Endothelial cell of umbilical vein (primary cell): ENCODE measurements at regions not wholly inside any gene's neighbourhood (a gene's known extent, or its start where the extent isn't known, plus 50 kb on each side); places are given as distances from the start of the nearest gene placed in this dataset.

Source experiments
- BruUV-seq: library from RNA; stranded (reverse); fragments of 400-500 nt; replicated peaks from 2 replicates; lab custom pipeline; 2021; lab: Mats Ljungman, UMichigan
- CTCF ChIA-PET: fragments of 300-600, 350-600 bp; sonication (Branson Sonifier 250); formaldehyde crosslinking; loops from one replicate; lab custom pipeline; 2021; ENCODE audit warnings: antibody characterized with exemption, inconsistent platforms; lab: Charles Lee
- POLR2A ChIA-PET: fragments of 300-600, 350-600 bp; sonication (Branson Sonifier 250); formaldehyde crosslinking; loops from one replicate; lab custom pipeline; 2021; ENCODE audit warnings: antibody characterized with exemption, inconsistent platforms; lab: Charles Lee
- DNase-seq: peaks from one replicate; pipeline ENCODE4 v3.0.0-alpha.2; 2011; ENCODE audit warnings: low read depth, low spot score
- FAIRE-seq: peaks from 2 replicates; lab custom pipeline; 2011; peaks lifted over from hg19 to GRCh38; lab: Jason Lieb, UNC
- H2AFZ ChIP-seq: 2 replicates; pipeline ENCODE4 v1.6.0; 2012; ENCODE audit warnings: low read depth, low read length, control low read depth, inconsistent platforms
- H3K27ac ChIP-seq: 2 replicates; pipeline ENCODE4 v1.5.1; 2011; ENCODE audit warnings: low read depth, mild to moderate bottlenecking, control low read depth, low read length, moderate library complexity; ENCODE audit not compliant: insufficient read depth
- H3K27me3 ChIP-seq, 2 experiments: 2 replicates each; pipeline versions ENCODE4 v1.6.0 to v1.6.1; 2011; ENCODE audit warnings: low read length in 2 of 2, mixed read lengths in 1 of 2; ENCODE audit not compliant: control insufficient read depth in 2 of 2, insufficient read depth in 2 of 2
- H3K36me3 ChIP-seq, 2 experiments: 2 replicates in 1 of 2; 3 replicates in 1 of 2; pipeline ENCODE4 v1.5.1; 2011; ENCODE audit warnings: low read length in 2 of 2, mild to moderate bottlenecking in 1 of 2, moderate library complexity in 1 of 2; ENCODE audit not compliant: control insufficient read depth in 2 of 2, insufficient read depth in 2 of 2; ENCODE audit errors: extremely low read depth in 1 of 2
- H3K4me1 ChIP-seq: 3 replicates; pipeline ENCODE4 v1.5.1; 2011; ENCODE audit warnings: mild to moderate bottlenecking, low read length; ENCODE audit not compliant: control insufficient read depth, insufficient read depth; ENCODE audit errors: extremely low read depth
- H3K4me2 ChIP-seq: 2 replicates; pipeline ENCODE4 v1.6.1; 2011; ENCODE audit warnings: low read length, control low read depth, mixed read lengths; ENCODE audit not compliant: insufficient read depth
- H3K4me3 ChIP-seq, 3 experiments: fragments of 200-600 bp in 1 of 3; sonication (generic), shearing (Covaris generic) in 1 of 3; replicated peaks in 1 of 3; 2 replicates each; pipeline ENCODE4 v1.5.1; 2011 to 2016; ENCODE audit warnings: control low read depth in 3 of 3, low read length in 3 of 3, mild to moderate bottlenecking in 2 of 3, inconsistent platforms in 1 of 3, low read depth in 1 of 3, moderate library complexity in 1 of 3; ENCODE audit not compliant: insufficient read depth in 1 of 3
- H3K79me2 ChIP-seq: 2 replicates; pipeline ENCODE4 v1.6.0; 2012; ENCODE audit warnings: low read length, inconsistent platforms; ENCODE audit not compliant: control insufficient read depth, insufficient read depth
- H3K9ac ChIP-seq: replicated peaks from 2 replicates; pipeline ENCODE3; 2011; ENCODE audit warnings: low read length, control low read depth; ENCODE audit not compliant: insufficient read depth; ENCODE audit errors: extremely low read depth
- H3K9me1 ChIP-seq: replicated peaks from 3 replicates; pipeline ENCODE4 v1.6.0; 2011; ENCODE audit warnings: mild to moderate bottlenecking, low read length; ENCODE audit not compliant: control insufficient read depth, insufficient read depth; ENCODE audit errors: extremely low read depth
- H3K9me3 ChIP-seq: replicated peaks from 2 replicates; pipeline ENCODE4 v1.5.1; 2012; ENCODE audit warnings: low read length, inconsistent platforms; ENCODE audit not compliant: control insufficient read depth, insufficient read depth
- H4K20me1 ChIP-seq: replicated peaks from 2 replicates; pipeline ENCODE3; 2011; ENCODE audit warnings: mild to moderate bottlenecking, low read length; ENCODE audit not compliant: control insufficient read depth, insufficient read depth; ENCODE audit errors: extremely low read depth
- CTCF ChIP-seq, 2 donors: IDR thresholded peaks; 1 replicate in 1 of 2; 2 replicates in 1 of 2; pipeline ENCODE4 v1.5.1; 2011; ENCODE audit warnings: low read length in 2 of 2, mild to moderate bottlenecking in 2 of 2, moderate library complexity in 2 of 2, control low read depth in 1 of 2, inconsistent platforms in 1 of 2, low read depth in 1 of 2; ENCODE audit not compliant: insufficient read depth in 1 of 2; ENCODE audit errors: extremely low read depth in 1 of 2
- EZH2 ChIP-seq: IDR thresholded peaks from 2 replicates; pipeline ENCODE4 v1.6.1; 2012; ENCODE audit warnings: borderline replicate concordance, low read depth, mild to moderate bottlenecking, moderate library complexity, low read length, inconsistent platforms; ENCODE audit not compliant: severe bottlenecking
- FOS ChIP-seq: IDR thresholded peaks from 2 replicates; pipeline ENCODE4 v1.6.1; 2011; ENCODE audit warnings: mild to moderate bottlenecking, low read length, moderate library complexity, borderline replicate concordance; ENCODE audit not compliant: insufficient read depth
- GATA2 ChIP-seq: IDR thresholded peaks from 2 replicates; pipeline ENCODE4 v1.7.0; 2011; ENCODE audit warnings: low read depth, mild to moderate bottlenecking, moderate library complexity, mixed read lengths, low read length; ENCODE audit not compliant: insufficient read length, insufficient read depth
- JUN ChIP-seq: IDR thresholded peaks from 2 replicates; pipeline ENCODE4 v1.6.1; 2011; ENCODE audit warnings: borderline replicate concordance, low read depth; ENCODE audit not compliant: insufficient read length, insufficient read depth
- MAX ChIP-seq: IDR thresholded peaks from 2 replicates; pipeline ENCODE4 v1.6.1; 2011; ENCODE audit not compliant: insufficient read depth, insufficient read length
- MYC ChIP-seq: IDR thresholded peaks from one replicate; pipeline ENCODE4 v1.6.1; 2011; ENCODE audit warnings: mild to moderate bottlenecking, low read depth, low read length
- POLR2A ChIP-seq: IDR thresholded peaks from 2 replicates; pipeline ENCODE4 v1.6.1; 2012; ENCODE audit warnings: low read depth, mild to moderate bottlenecking, control low read depth, low read length
- POLR2AphosphoS5 ChIP-seq: IDR thresholded peaks from 2 replicates; pipeline ENCODE4 v1.6.1; 2012; ENCODE audit warnings: low read depth, mild to moderate bottlenecking, control low read depth, low read length, moderate library complexity; ENCODE audit not compliant: insufficient read depth
- dilution Hi-C: fragments of 300-500 bp; cut with MboI; formaldehyde crosslinking; loops from one replicate; pipeline ENCODE4 v1.15.0; 2019; ENCODE audit warnings: low sequenced_read_pairs; ENCODE audit not compliant: extremely low pct_ligation_motif_present
- intact Hi-C: fragments of 100-400 bp; cut with micrococcal nuclease; formaldehyde crosslinking; loops from one replicate; pipeline ENCODE4 v1.10.0; 2022

GRCh38 chr7:32428546-32428945, 61.6 kb downstream of the LSM5 start:
- no TSS peak for BruUV-seq
- Histone ChIP-seq H2AFZ (no peak overlapping the region), H3K36me3 (no peaks in the 10 kb centered on the region), H3K27ac (no peak overlapping the region), H3K9me3 (no peaks in the 10 kb centered on the region), H3K27me3 (peaks cover 6 to 9% of the 10 kb centered on the region in 2 experiments), H4K20me1 (no peaks in the 10 kb centered on the region), H3K9me1 (no peaks in the 10 kb centered on the region), H3K4me2 (no peak overlapping the region), H3K4me1 (no peaks in the 10 kb centered on the region), H3K9ac (no peak overlapping the region), H3K79me2 (no peaks in the 10 kb centered on the region), H3K4me3 (no peak overlapping the region)
- dilution Hi-C loops, result no loop called here
- no peak for TF ChIP-seq MYC
- TF ChIP-seq FOS, result no peak
- TF ChIP-seq GATA2, result no peak
- TF ChIP-seq MAX, result no peak
- TF ChIP-seq POLR2AphosphoS5, result no peak
- TF ChIP-seq CTCF (IDR thresholded peaks at IDR 0.05; ENCODE audit: extremely low read depth in 1 of 2, insufficient read depth in 1 of 2, low read depth in 1 of 2, low read length in 2 of 2), result no peak
- no peak for TF ChIP-seq EZH2
- no peak for TF ChIP-seq JUN
- no peak for TF ChIP-seq POLR2A
- ChIA-PET CTCF (interaction anchor here (1.4 kb wide), 1 partner anchor 19 kb away, joined by 4 read pairs; no protein-coding TSS in a partner anchor), POLR2A (no interaction called here)
- intact Hi-C loops, result no loop called here
- FAIRE-seq (no peak), DNase-seq (no peak)
